GM10266 (cell line): ENCODE measurements at regions not wholly inside any gene's neighbourhood (a gene's known extent, or its start where the extent isn't known, plus 50 kb on each side); places are given as distances from the start of the nearest gene placed in this dataset.
"Not testable (repeated sequence)": the region's sequence is repeated elsewhere in the genome, so short reads cannot be mapped to it uniquely, and the experiment has no call there.

ENCODE experiments used
- DNase-seq: peaks from one replicate; pipeline ENCODE4 v3.0.0; 2012; ENCODE audit errors: extremely low spot score
- TF ChIP-seq, protein P1 (sequence below): IDR thresholded peaks from 2 replicates; pipeline ENCODE4 v1.5.1; 2012; ENCODE audit warnings: mild to moderate bottlenecking, low read depth; ENCODE audit not compliant: control insufficient read depth, insufficient read depth; ENCODE audit errors: missing control alignments

DNA sequence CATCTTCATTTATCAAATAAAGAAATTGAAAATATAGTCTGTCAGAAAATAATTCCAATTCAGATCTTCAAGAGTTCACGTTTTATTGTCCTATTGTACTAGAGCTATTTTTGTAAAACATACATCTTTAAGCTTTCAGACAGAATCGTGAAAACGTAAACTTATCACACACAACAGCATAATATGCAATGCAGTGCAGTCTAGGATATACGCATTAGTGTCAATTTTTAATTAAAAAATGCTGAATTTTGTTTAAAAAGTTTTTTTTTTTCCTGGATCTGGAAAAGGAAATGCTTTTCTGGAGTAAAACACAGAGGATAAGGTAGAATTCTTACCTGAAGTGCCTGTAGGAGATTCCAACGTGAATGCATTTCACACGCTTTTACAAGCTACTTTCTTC, 458.2 kb upstream of the KLF6 start:
- TF ChIP-seq, protein P1, sequence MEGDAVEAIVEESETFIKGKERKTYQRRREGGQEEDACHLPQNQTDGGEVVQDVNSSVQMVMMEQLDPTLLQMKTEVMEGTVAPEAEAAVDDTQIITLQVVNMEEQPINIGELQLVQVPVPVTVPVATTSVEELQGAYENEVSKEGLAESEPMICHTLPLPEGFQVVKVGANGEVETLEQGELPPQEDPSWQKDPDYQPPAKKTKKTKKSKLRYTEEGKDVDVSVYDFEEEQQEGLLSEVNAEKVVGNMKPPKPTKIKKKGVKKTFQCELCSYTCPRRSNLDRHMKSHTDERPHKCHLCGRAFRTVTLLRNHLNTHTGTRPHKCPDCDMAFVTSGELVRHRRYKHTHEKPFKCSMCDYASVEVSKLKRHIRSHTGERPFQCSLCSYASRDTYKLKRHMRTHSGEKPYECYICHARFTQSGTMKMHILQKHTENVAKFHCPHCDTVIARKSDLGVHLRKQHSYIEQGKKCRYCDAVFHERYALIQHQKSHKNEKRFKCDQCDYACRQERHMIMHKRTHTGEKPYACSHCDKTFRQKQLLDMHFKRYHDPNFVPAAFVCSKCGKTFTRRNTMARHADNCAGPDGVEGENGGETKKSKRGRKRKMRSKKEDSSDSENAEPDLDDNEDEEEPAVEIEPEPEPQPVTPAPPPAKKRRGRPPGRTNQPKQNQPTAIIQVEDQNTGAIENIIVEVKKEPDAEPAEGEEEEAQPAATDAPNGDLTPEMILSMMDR: no peak
- DNase-seq: no peak

DNA sequence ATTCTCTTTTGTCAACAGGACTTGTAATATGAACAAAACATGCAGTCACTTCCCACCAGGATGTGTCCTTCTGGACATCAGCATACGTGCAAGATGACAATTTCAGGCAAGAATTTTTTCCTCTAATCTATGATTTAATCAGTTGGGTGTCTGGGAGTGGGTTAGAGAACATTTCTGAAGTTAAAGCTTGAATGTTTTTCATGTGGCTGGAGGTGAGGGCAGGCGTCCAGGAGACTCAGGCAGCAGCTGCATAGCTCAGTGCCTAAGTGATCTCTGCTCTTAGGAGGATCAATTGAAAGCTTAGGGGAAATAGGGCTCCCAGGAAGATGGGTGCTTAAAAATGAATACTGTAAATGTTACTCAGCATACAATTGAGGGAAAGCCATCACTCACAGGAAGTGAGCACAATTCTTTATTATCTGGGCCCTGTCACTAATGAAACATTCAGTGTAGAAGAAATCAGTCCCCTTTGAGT, 457.6 kb upstream of the KLF6 start:
- TF ChIP-seq, protein P1: no peak
- no peak for DNase-seq

DNA sequence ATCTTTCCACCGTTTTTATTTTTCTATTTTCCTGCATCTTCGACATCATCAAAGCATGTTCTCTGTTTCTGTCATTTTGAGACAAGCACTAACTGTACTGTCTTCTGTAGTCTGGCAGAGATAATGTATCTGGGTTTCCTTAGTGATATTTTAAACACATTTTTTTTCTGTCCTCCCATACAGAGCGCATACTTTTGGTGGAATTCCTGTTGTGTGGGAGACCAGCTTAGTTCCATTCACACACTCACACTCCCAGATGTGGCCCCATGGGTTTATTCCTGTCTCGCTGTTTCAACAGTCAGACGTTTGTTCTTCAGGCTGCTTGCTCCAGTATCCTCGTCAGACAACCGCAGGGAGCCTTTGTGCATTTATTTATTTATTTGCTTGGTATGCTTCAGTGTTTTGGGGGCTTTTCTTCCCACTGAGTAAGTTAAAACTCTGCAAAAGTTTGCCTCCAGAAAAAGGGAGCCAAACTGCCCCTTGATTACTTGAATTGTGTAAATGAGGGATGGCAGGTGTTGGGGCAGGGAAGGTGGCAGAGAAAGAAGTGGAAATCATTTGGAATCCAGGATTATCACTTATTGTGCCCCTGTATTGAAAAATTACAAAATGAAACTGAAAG, 456.8 kb upstream of the KLF6 start:
- TF ChIP-seq, protein P1: no peak
- no peak for DNase-seq

DNA sequence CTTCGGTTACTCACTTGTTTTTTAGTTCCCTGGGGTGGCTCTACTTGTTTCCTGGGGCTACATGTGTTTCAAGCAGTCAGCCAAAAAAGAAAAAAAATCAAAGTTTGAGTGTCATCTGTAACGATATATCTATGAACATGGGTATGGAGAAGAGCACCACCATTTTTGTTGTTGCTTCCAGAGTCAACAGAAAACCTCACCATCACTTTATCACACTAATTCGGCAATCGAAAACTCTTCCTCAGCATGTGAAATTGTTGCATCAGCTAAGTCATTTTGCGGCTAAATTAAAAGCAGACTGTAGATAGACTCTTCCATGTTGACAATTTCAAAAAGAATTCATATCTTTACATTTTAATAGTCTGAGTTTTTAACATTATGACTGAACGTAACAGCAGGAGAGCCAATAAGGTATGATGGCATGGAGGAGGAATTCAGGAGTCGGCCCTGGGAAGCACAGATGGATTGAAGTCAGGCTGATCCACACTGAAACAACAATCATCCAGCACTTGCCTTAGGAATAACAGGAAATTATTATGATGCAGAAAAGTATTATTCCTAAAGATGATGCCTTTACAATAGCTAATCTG, 455.7 kb upstream of the KLF6 start:
- TF ChIP-seq, protein P1: no peak
- no peak for DNase-seq

DNA sequence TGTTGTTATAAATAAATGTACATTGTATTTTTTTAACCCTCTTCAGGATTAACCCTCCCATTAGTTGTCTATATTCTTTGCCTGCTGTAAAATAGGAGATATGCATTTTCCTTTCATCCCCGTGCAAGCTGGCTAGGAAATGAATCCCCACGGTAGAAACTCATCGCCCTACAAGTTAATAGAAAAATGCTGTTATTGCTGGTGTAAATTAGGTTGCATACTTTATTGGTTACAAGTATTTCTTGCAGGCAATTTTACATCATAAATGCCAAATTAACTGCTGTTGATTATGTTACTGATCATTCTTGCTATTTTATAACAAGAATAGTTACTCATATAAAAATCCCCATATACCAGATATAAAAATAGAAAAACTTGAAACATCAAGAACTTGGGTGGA, 454.2 kb upstream of the KLF6 start:
- TF ChIP-seq, protein P1: no peak
- no peak for DNase-seq

DNA sequence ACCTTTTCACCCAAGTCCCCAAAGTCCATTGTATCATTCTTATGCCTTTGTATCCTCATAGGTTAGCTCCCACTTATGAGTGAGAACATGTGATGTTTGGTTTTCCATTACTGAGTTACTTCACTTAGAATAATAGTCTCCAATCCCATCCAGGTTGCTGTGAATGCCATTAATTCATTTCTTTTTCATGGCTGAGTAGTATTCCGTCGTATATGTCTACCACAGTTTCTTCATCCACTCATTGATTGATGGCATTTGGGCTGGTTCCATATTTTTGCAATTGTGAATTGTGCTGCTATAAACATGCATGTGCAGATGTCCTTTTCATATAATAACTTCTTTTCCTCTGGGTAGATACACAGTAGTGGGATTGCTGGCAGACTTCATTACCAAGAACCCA, 451.9 kb upstream of the KLF6 start:
- DNase-seq: not testable (repeated sequence)

DNA sequence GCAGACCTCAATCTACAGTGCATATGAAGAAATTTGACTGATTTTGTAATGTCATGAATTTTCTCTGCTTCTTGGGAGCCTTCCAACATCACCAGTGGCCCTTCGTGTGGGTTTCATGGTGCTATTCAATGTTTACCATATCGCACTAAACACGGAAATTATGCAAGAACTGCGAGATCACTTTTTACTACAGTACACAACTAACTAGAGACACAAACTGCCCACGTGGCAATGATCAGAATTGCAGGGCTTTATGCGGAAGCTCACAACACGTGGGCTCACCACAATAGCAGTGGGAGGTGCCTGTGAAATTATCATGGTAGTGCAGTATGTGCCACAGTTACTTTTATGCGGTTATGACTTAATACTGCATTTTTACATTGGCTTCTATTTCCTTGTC, 449.7 kb upstream of the KLF6 start:
- no peak for DNase-seq
- TF ChIP-seq, protein P1: no peak
